Loucy (cell line): ENCODE measurements at regions not wholly inside any gene's neighbourhood (a gene's known extent, or its start where the extent isn't known, plus 50 kb on each side); places are given as distances from the start of the nearest gene placed in this dataset.

Source experiments
- EZH2phosphoT487 ChIP-seq: fragments of 200-600 bp; IDR thresholded peaks from 2 replicates; pipeline ENCODE4 v1.6.1; 2018; ENCODE audit warnings: antibody characterized with exemption, mild to moderate bottlenecking, moderate library complexity, borderline replicate concordance
- TF ChIP-seq, protein P1 (sequence below): fragments of 200-600 bp; sonication (generic); conservative IDR thresholded peaks from 2 replicates; pipeline ENCODE4 v1.5.1; 2014; ENCODE audit warnings: mild to moderate bottlenecking, antibody characterized with exemption, low read length

DNA sequence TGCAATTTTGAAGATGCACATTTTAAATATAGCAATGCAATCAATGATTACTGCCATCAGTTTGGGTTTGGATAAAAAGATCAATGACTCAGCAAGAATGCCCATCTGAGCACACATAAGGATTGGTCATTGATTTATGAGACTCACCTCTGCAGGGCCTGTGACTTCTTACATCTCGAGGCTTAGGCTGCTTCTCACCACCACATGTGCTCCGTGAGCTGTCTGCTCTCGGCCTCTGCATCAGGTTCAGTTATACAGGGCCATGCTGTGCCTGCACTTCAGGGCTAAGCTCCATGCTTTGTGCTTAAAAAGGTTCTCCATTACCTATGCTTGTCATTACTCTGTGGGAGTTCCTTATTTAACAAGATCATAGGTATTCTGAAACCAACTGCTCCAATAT lies 887.5 kb downstream of the DIPK2A start:
- TF ChIP-seq, protein P1, sequence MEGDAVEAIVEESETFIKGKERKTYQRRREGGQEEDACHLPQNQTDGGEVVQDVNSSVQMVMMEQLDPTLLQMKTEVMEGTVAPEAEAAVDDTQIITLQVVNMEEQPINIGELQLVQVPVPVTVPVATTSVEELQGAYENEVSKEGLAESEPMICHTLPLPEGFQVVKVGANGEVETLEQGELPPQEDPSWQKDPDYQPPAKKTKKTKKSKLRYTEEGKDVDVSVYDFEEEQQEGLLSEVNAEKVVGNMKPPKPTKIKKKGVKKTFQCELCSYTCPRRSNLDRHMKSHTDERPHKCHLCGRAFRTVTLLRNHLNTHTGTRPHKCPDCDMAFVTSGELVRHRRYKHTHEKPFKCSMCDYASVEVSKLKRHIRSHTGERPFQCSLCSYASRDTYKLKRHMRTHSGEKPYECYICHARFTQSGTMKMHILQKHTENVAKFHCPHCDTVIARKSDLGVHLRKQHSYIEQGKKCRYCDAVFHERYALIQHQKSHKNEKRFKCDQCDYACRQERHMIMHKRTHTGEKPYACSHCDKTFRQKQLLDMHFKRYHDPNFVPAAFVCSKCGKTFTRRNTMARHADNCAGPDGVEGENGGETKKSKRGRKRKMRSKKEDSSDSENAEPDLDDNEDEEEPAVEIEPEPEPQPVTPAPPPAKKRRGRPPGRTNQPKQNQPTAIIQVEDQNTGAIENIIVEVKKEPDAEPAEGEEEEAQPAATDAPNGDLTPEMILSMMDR, result no peak
- TF ChIP-seq EZH2phosphoT487, result no peak
